ENCODE measurements at regions not wholly inside any gene's neighbourhood (a gene's known extent, or its start where the extent isn't known, plus 50 kb on each side); places are given as distances from the start of the nearest gene placed in this dataset.

DNA sequence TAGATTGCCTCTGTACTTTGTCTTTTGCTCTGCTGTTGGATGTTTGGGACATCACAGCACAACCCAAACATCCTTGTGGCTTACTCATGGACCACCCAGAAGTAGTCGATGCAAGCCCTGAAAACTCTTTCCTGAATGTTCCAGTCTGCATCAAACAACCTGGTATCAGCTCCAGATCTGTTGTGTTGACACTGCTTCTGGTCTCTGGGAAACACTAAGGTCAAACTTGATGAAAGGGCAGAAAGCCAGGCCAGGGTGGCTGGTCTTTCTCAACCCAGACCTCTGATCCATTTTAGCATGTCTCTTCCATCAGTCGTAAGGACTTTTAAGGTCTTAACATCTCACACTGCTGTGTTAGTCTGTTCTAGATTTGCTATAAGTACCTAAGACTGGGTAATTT, 265.7 kb downstream of the ZNF536 start:
- Histone ChIP-seq H2AFZ (replicated peaks) (no peak overlapping the region), H3K36me3 (no peaks in the 10 kb centered on the region), H3K79me2 (ENCODE audit: low read depth) (no peaks in the 10 kb centered on the region), H3K27ac (no peak overlapping the region), H3K4me1 (no peaks in the 10 kb centered on the region), H3K27me3 (no peaks in the 10 kb centered on the region), H3K9me3 (ENCODE audit: low read depth) (no peaks in the 10 kb centered on the region), H3K4me3 (no peak overlapping the region), H3F3A (ENCODE audit: low read depth) (no peaks in the 10 kb centered on the region), H4K20me1 (ENCODE audit: low read depth) (no peaks in the 10 kb centered on the region), H3K9ac (no peak overlapping the region), H3K4me2 (no peak overlapping the region)
- Mint-ChIP-seq H3K27me3 (ENCODE audit: insufficient read depth, low read depth) (peaks cover 4% of the 10 kb centered on the region), H3K4me3 (no peak overlapping the region), H3K9me3 (peaks cover 8% of the 10 kb centered on the region), H3K27ac (no peak overlapping the region), H3K36me3 (no peaks in the 10 kb centered on the region), H3K4me1 (peaks cover 9% of the 10 kb centered on the region)
- no peak for DNase-seq (ENCODE audit: low spot score)
- TF ChIP-seq EZH2phosphoT487 (IDR thresholded peaks at IDR 0.05) (no peak), EZH2 (IDR thresholded peaks at IDR 0.05) (no peak)
- TF ChIP-seq, protein P1, sequence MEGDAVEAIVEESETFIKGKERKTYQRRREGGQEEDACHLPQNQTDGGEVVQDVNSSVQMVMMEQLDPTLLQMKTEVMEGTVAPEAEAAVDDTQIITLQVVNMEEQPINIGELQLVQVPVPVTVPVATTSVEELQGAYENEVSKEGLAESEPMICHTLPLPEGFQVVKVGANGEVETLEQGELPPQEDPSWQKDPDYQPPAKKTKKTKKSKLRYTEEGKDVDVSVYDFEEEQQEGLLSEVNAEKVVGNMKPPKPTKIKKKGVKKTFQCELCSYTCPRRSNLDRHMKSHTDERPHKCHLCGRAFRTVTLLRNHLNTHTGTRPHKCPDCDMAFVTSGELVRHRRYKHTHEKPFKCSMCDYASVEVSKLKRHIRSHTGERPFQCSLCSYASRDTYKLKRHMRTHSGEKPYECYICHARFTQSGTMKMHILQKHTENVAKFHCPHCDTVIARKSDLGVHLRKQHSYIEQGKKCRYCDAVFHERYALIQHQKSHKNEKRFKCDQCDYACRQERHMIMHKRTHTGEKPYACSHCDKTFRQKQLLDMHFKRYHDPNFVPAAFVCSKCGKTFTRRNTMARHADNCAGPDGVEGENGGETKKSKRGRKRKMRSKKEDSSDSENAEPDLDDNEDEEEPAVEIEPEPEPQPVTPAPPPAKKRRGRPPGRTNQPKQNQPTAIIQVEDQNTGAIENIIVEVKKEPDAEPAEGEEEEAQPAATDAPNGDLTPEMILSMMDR (IDR thresholded peaks at IDR 0.05) = no peak

DNA sequence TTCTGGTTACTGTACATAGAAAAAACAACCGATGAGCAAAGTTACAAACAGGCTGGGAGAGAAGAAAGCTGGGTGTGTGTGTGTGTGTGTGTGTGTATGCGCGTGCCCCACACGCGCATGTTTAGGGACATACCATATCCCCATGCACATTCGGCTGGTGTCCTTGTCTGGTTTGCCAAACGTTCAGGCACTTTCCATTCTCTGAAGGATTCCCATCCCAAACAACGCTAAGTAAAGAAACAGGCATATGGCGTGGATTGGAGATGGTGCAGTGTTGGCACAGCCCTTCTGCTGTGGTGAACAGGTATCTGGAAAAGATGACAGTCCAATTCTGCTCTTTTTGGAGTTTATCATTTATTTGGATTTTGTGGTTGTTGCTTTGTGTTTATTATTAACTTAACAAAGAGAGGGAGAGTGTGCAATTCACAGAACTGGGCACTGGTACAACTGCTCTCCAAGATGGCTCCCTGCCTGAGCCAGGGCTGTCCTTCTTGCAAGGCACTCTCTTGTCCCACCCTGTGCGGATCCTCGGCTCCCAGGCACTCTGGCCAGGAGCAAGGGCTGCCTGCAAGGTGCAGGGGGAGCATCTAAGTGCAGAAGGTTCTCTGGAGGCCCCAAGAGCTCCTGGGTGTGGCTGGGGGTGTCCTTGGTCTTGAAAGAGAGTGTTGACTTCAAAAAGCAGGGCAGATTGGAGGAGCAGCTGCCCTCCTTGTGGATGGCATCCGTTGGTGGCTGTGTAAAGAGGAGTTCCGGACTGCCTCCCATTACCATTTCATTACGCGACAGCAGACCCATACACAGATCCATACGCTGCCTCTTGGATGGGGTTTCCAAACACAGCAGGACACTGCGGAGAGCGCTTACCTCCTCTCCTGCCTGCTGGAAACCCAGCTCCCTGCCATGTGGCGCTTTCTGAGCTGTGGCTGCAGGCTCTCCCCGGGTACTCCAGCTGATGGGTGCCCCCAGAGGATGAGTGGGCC, 263.1 kb downstream of the ZNF536 start:
- Histone ChIP-seq H4K20me1 (ENCODE audit: low read depth) (no peaks in the 10 kb centered on the region), H3K9me3 (ENCODE audit: low read depth) (no peaks in the 10 kb centered on the region), H3K9ac (no peak overlapping the region), H3K4me3 (no peak overlapping the region), H3F3A (ENCODE audit: low read depth) (no peaks in the 10 kb centered on the region), H3K4me1 (peaks cover 4% of the 10 kb centered on the region), H3K79me2 (ENCODE audit: low read depth) (no peaks in the 10 kb centered on the region), H2AFZ (replicated peaks) (no peak overlapping the region), H3K27me3 (no peaks in the 10 kb centered on the region), H3K36me3 (no peaks in the 10 kb centered on the region), H3K4me2 (no peak overlapping the region), H3K27ac (no peak overlapping the region)
- Mint-ChIP-seq H3K9me3 (peaks cover 5% of the 10 kb centered on the region), H3K4me3 (no peak overlapping the region), H3K36me3 (no peaks in the 10 kb centered on the region), H3K4me1 (no peaks in the 10 kb centered on the region), H3K27me3 (ENCODE audit: insufficient read depth, low read depth) (peaks cover 4% of the 10 kb centered on the region), H3K27ac (no peak overlapping the region)
- TF ChIP-seq, protein P1 (IDR thresholded peaks at IDR 0.05) = no peak
- no peak for TF ChIP-seq EZH2 (IDR thresholded peaks at IDR 0.05)
- no peak for TF ChIP-seq EZH2phosphoT487 (IDR thresholded peaks at IDR 0.05)
- no peak for DNase-seq (ENCODE audit: low spot score)

DNA sequence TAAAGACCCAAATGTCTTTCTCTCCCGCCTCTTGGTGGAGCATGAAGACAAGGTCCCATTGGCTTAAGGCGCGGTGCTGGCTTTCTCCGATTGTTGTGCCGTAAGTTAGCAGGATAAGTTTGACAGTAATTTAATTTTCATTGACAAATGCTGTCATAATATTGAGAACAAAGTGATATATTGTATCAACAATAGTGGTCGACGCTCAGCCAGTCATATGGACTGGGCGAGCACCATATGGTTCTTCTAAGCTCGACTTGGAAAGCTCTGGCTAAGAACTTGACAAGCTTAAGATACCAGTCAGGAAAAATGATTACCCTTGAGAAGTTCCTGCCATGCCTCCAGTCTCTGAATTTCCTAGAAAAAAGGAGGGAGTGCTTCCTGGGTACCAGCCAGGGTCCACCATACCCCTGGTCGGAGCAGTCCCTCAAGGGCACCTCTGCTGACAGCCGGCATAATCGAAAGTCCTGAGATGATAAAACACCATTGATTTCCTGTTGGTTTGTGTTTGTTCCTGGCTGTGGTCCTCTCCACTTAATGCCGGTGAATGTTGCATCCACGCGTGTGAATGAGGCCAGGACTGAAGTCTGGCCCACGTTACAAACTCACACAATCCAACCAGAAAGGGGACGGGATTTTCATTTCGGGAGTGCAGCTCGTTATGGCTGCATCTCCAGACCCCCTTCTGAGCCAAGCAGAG, 262.1 kb downstream of the ZNF536 start:
- H3F3A ChIP-seq (ENCODE audit: low read depth) = no peaks in the 10 kb centered on the region
- H3K4me2 ChIP-seq = no peak overlapping the region
- H3K36me3 ChIP-seq = no peaks in the 10 kb centered on the region
- no peaks in the 10 kb centered on the region for H4K20me1 ChIP-seq (ENCODE audit: low read depth)
- no peaks in the 10 kb centered on the region for H3K27me3 ChIP-seq
- peaks cover 4% of the 10 kb centered on the region for H3K4me1 ChIP-seq
- no peak overlapping the region for H3K4me3 Mint-ChIP-seq
- H3K27ac ChIP-seq = no peak overlapping the region
- no peak overlapping the region for H3K27ac Mint-ChIP-seq
- no peak overlapping the region for H3K9ac ChIP-seq
- H3K4me1 Mint-ChIP-seq = peaks cover 4% of the 10 kb centered on the region
- H2AFZ ChIP-seq (replicated peaks) = no peak overlapping the region
- TF ChIP-seq, protein P1 (IDR thresholded peaks at IDR 0.05) = no peak
- TF ChIP-seq EZH2 (IDR thresholded peaks at IDR 0.05) = no peak
- TF ChIP-seq EZH2phosphoT487 (IDR thresholded peaks at IDR 0.05) = no peak
- peaks cover 4% of the 10 kb centered on the region for H3K27me3 Mint-ChIP-seq (ENCODE audit: insufficient read depth, low read depth)
- no peaks in the 10 kb centered on the region for H3K9me3 ChIP-seq (ENCODE audit: low read depth)
- no peak overlapping the region for H3K4me3 ChIP-seq
- DNase-seq (ENCODE audit: low spot score) = no peak
- peaks cover 5% of the 10 kb centered on the region for H3K9me3 Mint-ChIP-seq
- no peaks in the 10 kb centered on the region for H3K36me3 Mint-ChIP-seq
- H3K79me2 ChIP-seq (ENCODE audit: low read depth) = no peaks in the 10 kb centered on the region

Data from neural progenitor cell (in vitro differentiated cells).